Endodermal cell (in vitro differentiated cells): ENCODE measurements at regions not wholly inside any gene's neighbourhood (a gene's known extent, or its start where the extent isn't known, plus 50 kb on each side); places are given as distances from the start of the nearest gene placed in this dataset.

ENCODE experiments used
- DNase-seq: peaks from one replicate; pipeline ENCODE4 v3.0.0-alpha.2; 2017
- H3K27ac ChIP-seq: 2 replicates; pipeline ENCODE4 v1.5.1; 2013; ENCODE audit warnings: mild to moderate bottlenecking, low read depth, low read length, moderate library complexity
- H3K27me3 ChIP-seq: 2 replicates; pipeline ENCODE4 v1.6.1; 2013; ENCODE audit warnings: mild to moderate bottlenecking, low read length, moderate library complexity; ENCODE audit not compliant: insufficient read depth, control insufficient read depth, poor library complexity, severe bottlenecking
- H3K36me3 ChIP-seq: 2 replicates; pipeline ENCODE4 v1.7.0; 2013; ENCODE audit warnings: mild to moderate bottlenecking, low read length, moderate library complexity; ENCODE audit not compliant: control insufficient read depth, insufficient read depth
- H3K4me1 ChIP-seq: one replicate; pipeline ENCODE4 v1.7.0; 2013; ENCODE audit warnings: low read length; ENCODE audit not compliant: control insufficient read depth, insufficient read depth
- H3K4me3 ChIP-seq: 2 replicates; pipeline ENCODE4 v1.5.1; 2013; ENCODE audit warnings: mild to moderate bottlenecking, low read length, moderate library complexity
- H3K9ac ChIP-seq: 2 replicates; pipeline ENCODE4 v1.6.1; 2013; ENCODE audit warnings: mild to moderate bottlenecking, low read length, moderate library complexity; ENCODE audit not compliant: poor library complexity, severe bottlenecking; ENCODE audit errors: extremely low read depth
- H3K9me3 ChIP-seq: 2 replicates; pipeline ENCODE4 v1.6.1; 2013; ENCODE audit warnings: mild to moderate bottlenecking, low read length, moderate library complexity; ENCODE audit not compliant: control insufficient read depth
- H3K27ac Mint-ChIP-seq: 2 replicates; pipeline ENCODE4 v1.8.0; 2020; ENCODE audit warnings: mixed read lengths
- H3K27me3 Mint-ChIP-seq: 2 replicates; pipeline ENCODE4 v1.8.0; 2021; ENCODE audit warnings: mild to moderate bottlenecking, mixed read lengths; ENCODE audit not compliant: insufficient read depth
- H3K36me3 Mint-ChIP-seq: 2 replicates; pipeline ENCODE4 v1.8.0; 2020; ENCODE audit warnings: low read depth, mixed read lengths
- H3K4me1 Mint-ChIP-seq: 2 replicates; pipeline ENCODE4 v1.8.0; 2020; ENCODE audit warnings: mixed read lengths
- H3K4me3 Mint-ChIP-seq: 2 replicates; pipeline ENCODE4 v1.8.0; 2020; ENCODE audit warnings: mild to moderate bottlenecking, moderate library complexity, mixed read lengths
- H3K9me3 Mint-ChIP-seq: 2 replicates; pipeline ENCODE4 v1.8.0; 2020; ENCODE audit warnings: mild to moderate bottlenecking, mixed read lengths
- WGBS, 2 experiments: methylation state at CpG; one replicate each; pipeline versions ENCODE4 v1.1.5 to v1.1.7; 2013; ENCODE audit warnings: missing lambda C conversion rate in 2 of 2, mixed read lengths in 1 of 2; ENCODE audit not compliant: insufficient coverage in 1 of 2, insufficient read length in 1 of 2; 5-methylcytosine and 5-hydroxymethylcytosine counted together
- TF ChIP-seq, protein P1 (sequence below): fragments of 200-600 bp; sonication (generic); conservative IDR thresholded peaks from 2 replicates; pipeline ENCODE4 v1.5.0; 2021; ENCODE audit warnings: antibody characterized with exemption, mild to moderate bottlenecking

GRCh38 chr4:123955167-123955800 lies 558.7 kb downstream of the SPRY1 start:
- H3K9ac ChIP-seq = no peak overlapping the region
- 80 to 95% methylated on average over 1 to 2 of the region's 3 CpGs for WGBS, 2 experiments

DNA sequence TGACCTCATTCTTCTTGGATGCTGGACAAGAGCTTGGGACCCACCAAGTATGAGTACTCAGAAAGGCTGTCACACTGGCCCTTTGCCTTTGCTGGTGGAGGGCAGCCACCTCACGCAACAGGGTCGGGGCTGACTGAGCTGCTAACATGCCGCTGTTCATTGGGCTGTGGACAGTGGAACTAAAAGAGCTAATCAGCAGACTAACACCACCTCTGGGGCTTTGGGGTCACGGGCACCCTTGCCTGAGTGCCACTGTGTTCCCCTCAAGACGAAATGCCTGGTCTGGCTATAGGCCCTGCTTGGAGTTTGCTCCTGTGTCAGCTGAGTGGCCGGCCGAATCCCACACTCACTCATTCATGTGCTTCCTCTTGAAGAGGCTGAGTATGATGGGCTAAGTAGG lies 559.6 kb downstream of the SPRY1 start:
- Histone ChIP-seq H3K4me1 (no peaks in the 10 kb centered on the region), H3K4me3 (no peak overlapping the region), H3K9ac (no peak overlapping the region), H3K36me3 (no peaks in the 10 kb centered on the region), H3K9me3 (no peaks in the 10 kb centered on the region), H3K27me3 (no peaks in the 10 kb centered on the region), H3K27ac (no peak overlapping the region)
- no peaks in the 10 kb centered on the region for H3K27me3 Mint-ChIP-seq
- H3K27ac Mint-ChIP-seq = no peak overlapping the region
- no peak for DNase-seq
- TF ChIP-seq, protein P1, sequence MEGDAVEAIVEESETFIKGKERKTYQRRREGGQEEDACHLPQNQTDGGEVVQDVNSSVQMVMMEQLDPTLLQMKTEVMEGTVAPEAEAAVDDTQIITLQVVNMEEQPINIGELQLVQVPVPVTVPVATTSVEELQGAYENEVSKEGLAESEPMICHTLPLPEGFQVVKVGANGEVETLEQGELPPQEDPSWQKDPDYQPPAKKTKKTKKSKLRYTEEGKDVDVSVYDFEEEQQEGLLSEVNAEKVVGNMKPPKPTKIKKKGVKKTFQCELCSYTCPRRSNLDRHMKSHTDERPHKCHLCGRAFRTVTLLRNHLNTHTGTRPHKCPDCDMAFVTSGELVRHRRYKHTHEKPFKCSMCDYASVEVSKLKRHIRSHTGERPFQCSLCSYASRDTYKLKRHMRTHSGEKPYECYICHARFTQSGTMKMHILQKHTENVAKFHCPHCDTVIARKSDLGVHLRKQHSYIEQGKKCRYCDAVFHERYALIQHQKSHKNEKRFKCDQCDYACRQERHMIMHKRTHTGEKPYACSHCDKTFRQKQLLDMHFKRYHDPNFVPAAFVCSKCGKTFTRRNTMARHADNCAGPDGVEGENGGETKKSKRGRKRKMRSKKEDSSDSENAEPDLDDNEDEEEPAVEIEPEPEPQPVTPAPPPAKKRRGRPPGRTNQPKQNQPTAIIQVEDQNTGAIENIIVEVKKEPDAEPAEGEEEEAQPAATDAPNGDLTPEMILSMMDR = no peak
- peaks cover 8% of the 10 kb centered on the region for H3K9me3 Mint-ChIP-seq
- H3K4me1 Mint-ChIP-seq = no peaks in the 10 kb centered on the region
- H3K36me3 Mint-ChIP-seq = no peaks in the 10 kb centered on the region
- 87 to 94% methylated on average over 3 to 7 of the region's 7 CpGs for WGBS, 2 experiments
- H3K4me3 Mint-ChIP-seq = no peak overlapping the region

More at GRCh38 chr4:123955167-123955800, 558.7 kb downstream of the SPRY1 start:
- TF ChIP-seq, protein P1 = no peak
- Histone ChIP-seq H3K36me3 (no peaks in the 10 kb centered on the region), H3K9me3 (no peaks in the 10 kb centered on the region), H3K27ac (no peak overlapping the region), H3K4me1 (no peaks in the 10 kb centered on the region), H3K4me3 (no peak overlapping the region), H3K27me3 (no peaks in the 10 kb centered on the region)
- no peaks in the 10 kb centered on the region for H3K36me3 Mint-ChIP-seq
- no peaks in the 10 kb centered on the region for H3K4me1 Mint-ChIP-seq
- H3K9me3 Mint-ChIP-seq = peaks cover 8% of the 10 kb centered on the region
- DNase-seq = no peak
- H3K4me3 Mint-ChIP-seq = no peak overlapping the region
- H3K27ac Mint-ChIP-seq = no peak overlapping the region
- no peaks in the 10 kb centered on the region for H3K27me3 Mint-ChIP-seq

- Mint-ChIP-seq H3K36me3 (no peaks in the 10 kb centered on the region), H3K27ac (no peak overlapping the region), H3K9me3 (peaks cover 9% of the 10 kb centered on the region), H3K27me3 (no peaks in the 10 kb centered on the region), H3K4me1 (no peaks in the 10 kb centered on the region), H3K4me3 (no peak overlapping the region)
- 78 to 89% methylated on average over 1 to 4 of the region's 4 CpGs for WGBS, 2 experiments
- Histone ChIP-seq H3K36me3 (no peaks in the 10 kb centered on the region), H3K9me3 (no peaks in the 10 kb centered on the region), H3K9ac (no peak overlapping the region), H3K4me1 (no peaks in the 10 kb centered on the region), H3K27me3 (no peaks in the 10 kb centered on the region), H3K27ac (no peak overlapping the region), H3K4me3 (no peak overlapping the region)
- no peak for DNase-seq
- TF ChIP-seq, protein P1 = no peak
These were observed 570.6 kb downstream of the SPRY1 start for GRCh38 chr4:123966990-123967769.
